ENCODE measurements at regions not wholly inside any gene's neighbourhood (a gene's known extent, or its start where the extent isn't known, plus 50 kb on each side); places are given as distances from the start of the nearest gene placed in this dataset.
"Not testable (repeated sequence)": the region's sequence is repeated elsewhere in the genome, so short reads cannot be mapped to it uniquely, and the experiment has no call there.

- DNase-seq = no peak
These were observed 152.5 kb upstream of the ACKR3 start for GRCh38 chr2:236417150-236417549.

DNA sequence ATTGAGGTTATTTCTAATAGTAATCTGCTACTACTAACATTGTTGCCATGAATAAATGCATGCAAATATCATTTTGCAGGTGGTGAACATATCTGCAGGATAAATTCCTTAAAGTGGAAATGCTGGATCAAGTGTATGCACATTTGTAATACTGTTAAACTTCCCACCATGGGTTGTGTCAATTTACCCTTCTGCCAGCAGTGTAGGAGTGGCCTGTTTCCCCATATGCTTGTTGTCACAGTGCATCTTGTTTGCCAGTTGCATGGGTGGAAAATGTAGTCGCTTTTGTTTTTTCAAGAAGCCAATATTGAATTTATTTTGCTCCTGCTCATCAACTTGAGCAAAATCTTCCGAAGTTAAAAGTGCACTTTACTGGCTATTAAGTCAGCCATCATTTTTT is 139.0 kb upstream of the ACKR3 start:
- DNase-seq = no peak

DNA sequence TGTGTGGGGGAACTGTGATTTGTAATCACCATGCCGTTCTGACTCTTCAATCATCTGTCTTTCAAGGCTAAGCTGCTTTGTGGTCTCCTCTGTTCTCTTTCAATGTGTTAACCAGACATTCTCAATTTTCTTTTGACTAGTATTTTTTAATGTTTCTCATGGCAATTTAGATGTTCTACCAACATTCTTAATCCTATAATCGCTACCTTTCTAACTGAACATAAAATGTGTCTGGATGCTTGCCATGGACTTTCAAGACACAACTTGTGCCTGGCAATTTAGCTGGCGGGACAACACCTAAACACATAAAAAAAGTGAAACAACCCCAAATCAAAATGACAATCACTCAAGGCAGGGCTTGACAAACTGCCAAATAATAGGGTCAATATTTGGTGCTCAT is 135.0 kb upstream of the ACKR3 start:
- no peak for DNase-seq

GRCh38 chr2:236440110-236440881 is 129.3 kb upstream of the ACKR3 start:
- no peak for DNase-seq

DNA sequence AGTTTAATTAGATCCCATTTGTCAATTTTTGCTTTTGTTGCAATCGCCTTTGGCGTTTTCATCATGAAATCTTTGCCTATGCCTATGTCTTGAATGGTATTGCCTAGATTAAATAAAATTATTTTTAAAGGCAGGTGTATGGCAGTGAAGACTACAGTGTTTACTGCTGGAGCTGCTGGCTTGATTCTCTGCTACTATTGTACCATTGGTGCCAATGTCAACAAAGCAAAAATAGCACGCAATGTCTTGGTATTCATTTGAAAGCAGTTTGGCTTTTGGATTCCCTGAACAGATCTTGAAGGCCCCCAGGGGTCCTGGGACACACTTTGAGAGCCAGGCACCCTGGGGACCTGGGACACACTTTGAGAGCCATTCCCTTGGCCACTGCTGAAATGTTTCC is 125.4 kb upstream of the ACKR3 start:
- DNase-seq = no peak

DNA sequence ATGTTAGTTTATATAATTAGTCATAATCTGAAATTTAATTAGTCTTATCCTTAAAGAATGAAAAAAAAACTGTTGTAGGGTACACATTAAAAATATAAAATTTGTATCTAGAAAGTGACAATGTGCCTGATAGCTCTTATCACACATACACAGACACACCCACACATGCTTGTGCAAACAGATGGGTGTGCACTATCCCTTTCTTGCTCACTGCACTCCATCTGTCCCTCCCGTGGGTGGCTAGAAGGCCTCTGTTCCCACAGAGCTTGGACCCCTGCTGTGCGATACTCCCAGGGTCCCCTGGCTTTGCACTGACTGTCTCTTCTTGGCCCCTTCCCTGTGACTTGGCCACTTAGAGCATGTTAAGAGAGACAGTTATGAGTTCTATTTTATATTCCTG is 123.9 kb upstream of the ACKR3 start:
- DNase-seq = peak; percentile 3

DNA sequence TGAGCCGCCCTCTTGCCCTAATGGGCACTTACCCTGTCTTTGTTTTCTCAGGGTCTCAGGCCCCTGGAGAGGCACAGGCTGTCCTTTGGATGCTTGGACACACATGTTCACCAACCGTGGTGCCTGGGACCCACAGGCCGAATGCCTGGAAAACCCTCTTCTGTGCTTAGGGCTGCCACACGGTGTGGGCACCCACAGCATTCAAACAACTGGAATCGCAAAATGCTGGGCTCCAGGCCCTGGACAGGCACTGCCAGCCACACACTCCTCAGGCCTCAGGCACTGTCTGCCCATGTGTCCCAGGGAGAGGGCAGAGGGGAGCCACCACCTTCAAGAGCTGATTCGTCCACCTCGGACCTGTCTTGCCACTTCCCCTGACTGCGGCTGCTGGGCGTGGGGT is 123.1 kb upstream of the ACKR3 start:
- no peak for DNase-seq

DNA sequence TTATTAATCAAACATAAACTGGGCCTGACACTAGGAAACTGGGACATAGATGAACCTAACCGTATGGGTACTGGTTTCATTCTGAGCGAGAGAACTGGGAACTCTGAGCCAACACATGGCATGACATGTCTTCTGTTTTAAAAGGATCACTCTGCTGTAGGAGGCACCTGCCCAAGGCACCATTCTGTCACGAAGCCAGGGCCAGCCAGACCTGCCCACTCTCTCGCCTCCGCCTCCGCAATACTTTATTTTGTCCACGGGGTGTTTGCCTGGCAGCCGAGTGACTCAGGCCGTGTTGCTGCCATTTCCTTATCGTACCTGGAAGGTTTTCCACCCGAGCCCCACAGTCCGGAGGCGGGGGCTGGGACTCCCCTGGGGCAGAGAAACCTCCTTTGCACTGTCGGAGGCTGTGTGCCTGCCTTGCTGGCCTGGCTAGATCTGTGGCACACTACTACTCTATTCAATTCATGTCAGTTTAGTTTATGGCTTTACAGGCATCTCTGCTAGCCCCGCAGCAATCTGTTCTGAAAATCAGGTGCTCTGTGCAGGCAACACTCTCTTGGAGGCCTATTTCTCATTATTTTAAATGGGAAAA is 120.4 kb upstream of the ACKR3 start:
- no peak for DNase-seq

DNA sequence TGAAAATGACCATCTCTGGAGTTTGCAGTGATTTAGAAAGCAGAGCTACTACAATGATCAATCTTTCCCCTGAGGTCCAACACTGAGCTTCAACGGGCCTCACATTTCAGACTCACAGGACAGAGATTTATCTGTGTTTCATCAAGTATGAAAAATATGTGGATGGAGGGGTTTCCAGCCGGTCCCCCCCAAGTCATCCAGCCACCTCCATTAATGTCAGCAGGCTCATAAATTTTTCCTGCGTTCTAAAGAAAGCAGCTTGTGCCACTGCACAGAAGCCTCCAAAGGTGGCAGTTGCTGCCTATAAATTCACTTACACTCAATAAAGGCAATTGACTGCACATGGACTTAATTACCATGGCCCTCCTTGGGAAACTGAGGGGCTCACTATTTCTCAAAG is 117.4 kb upstream of the ACKR3 start:
- DNase-seq = no peak

DNA sequence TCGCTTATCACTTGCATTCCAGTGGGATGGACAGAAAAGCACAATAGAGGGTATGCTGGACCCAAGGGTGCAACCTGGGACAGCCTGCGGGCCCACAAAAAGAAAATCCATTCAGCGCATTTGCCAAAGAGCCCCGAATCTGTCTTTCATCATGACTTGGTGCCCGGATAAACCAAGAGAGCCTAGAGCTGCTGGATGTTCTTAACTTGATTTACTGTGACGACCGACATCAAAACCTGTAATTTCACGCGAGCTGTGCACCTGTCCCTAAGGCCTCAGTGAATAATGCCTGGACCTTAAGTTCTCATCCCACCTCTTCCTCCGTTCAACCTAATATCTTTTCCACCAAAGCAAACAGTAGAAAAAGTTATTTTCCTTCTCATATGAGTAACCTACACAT is 115.5 kb upstream of the ACKR3 start:
- DNase-seq = no peak

- no peak for DNase-seq
These were observed 110.2 kb upstream of the ACKR3 start for GRCh38 chr2:236459393-236459792.

- DNase-seq = no peak
These were observed 105.5 kb upstream of the ACKR3 start for GRCh38 chr2:236464140-236464539.

- no peak for DNase-seq
These were observed 96.7 kb upstream of the ACKR3 start for GRCh38 chr2:236472720-236473495.

DNA sequence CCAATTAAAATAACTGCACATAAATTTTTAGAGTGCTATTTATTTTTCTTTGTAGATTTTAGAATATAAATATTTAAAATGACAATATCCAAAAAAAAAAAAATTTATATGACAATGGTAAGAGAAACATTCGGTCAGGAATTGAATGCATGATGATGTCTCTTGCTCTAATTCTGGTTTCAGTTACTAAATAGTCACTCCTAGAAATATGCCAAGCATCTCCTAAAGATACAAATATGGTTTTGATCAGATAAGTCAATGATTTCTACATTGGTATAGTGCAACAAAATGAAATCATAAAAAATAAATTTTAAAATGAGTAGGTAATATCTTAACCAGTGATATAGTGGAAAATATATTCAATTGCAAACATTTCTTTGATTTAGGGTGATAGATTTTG is 95.9 kb upstream of the ACKR3 start:
- no peak for DNase-seq

- DNase-seq = no peak
These were observed 89.8 kb upstream of the ACKR3 start for GRCh38 chr2:236479814-236480213.

DNA sequence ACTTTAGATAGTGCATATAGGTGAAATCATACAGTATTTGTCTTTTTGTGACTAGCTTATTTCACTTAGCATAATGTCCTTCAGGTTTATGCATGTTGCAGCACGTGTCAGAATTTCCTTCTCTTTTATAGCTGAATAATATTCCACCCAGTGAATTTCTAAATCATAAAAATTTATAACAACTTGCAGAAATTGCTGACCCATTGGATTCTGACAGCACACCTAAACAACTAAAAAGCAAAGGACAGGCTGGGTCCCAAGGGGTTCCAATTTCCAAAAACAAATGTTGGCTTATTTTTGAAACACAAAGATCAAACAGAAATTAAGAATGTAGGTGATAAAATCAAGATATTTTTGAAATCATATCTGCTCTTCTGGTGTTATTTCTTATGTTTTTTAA is 86.5 kb upstream of the ACKR3 start:
- DNase-seq = no peak

GRCh38 chr2:236485519-236485918 is 84.1 kb upstream of the ACKR3 start:
- DNase-seq = no peak

GRCh38 chr2:236489083-236489482 is 80.5 kb upstream of the ACKR3 start:
- not testable (repeated sequence) for DNase-seq

GRCh38 chr2:236489895-236490404 is 79.7 kb upstream of the ACKR3 start:
- no peak for DNase-seq

DNA sequence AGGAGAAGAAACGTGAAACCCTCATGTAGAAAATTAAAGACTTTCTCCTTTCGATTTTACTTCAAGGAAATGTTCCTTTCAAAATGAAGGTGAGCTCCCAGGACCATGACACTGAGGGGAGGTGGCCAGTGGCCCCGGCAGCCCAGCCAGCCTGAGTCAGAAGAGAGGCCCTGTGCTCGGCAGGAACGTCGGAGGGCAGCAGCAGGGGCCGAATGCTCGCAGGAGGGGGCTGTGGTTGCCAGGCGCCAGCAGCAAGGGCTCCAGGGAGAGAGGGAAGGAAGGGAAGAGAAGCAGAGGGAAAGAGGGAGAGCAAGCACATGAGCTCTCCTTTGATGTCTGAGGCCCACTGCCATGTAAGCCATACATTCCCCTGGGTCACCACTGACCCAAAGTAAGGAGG is 73.3 kb upstream of the ACKR3 start:
- no peak for DNase-seq

- no peak for DNase-seq
These were observed 71.3 kb upstream of the ACKR3 start for GRCh38 chr2:236498369-236498768.

DNA sequence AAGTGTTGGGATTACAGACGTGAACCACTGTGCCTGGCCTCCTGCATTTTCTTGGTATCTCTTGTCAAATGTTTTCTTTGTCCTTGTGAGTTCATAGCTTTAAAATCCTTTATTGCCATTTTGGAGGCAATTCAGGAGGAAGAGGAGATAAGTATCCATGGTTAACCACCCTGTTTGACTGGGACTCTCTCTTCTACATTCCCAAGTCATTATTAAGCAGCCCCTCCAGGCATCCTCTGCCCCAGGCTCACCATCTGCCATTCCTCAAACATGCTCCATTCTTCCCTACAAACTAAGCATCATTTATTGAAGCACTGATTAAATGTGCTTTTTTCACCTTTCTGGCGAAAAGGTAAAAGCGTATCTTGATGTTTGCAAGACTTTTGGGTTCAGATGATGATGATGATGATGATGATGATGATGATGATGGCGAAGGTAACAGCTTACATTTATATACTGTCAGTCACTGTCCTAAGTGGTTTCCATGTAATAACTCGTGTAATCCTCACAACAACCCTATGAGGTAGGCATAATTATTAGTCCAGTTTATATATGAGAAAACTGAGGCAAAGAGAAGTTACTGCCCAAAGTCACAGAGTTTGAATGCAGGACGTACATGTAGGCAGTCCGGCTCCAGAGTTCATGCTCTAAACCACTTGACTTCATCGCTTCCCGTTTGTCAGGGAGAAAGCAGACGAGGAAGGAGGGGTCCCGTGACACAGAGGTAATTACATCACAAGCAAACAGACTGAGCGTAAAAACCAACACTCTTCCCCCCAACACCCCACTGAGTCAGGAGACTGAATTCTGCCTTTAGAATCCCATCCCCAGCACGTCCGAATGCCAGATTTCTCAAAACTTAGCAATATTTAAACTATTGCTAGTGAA is 69.7 kb upstream of the ACKR3 start:
- peak; percentile 9 for DNase-seq

- no peak for DNase-seq
These were observed 68.6 kb upstream of the ACKR3 start for GRCh38 chr2:236501026-236501425.
